ENCODE measurements at regions not wholly inside any gene's neighbourhood (a gene's known extent, or its start where the extent isn't known, plus 50 kb on each side); places are given as distances from the start of the nearest gene placed in this dataset.

DNA sequence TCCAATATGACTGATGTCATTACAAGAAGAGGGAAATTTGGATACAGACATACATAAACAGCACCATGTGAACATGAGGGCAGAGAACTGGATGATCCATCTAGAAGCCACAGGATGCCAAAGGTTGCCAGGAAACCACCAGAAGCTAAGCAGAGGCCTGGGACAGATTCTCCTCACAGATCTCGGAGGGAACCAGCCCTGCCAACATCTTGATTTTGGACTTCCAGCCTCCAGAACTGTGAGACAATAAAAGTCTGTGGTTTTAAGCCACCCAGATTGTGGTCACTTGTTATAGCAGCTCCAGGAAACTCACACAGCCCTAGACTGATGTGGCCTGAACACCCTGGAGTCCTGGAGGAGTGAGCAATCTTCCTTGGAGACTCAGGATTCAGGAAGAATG lies 351.6 kb downstream of the EIPR1 start:
- no peak for TF ChIP-seq EZH2 (IDR thresholded peaks at IDR 0.05; ENCODE audit: borderline replicate concordance)
- TF ChIP-seq, protein P1, sequence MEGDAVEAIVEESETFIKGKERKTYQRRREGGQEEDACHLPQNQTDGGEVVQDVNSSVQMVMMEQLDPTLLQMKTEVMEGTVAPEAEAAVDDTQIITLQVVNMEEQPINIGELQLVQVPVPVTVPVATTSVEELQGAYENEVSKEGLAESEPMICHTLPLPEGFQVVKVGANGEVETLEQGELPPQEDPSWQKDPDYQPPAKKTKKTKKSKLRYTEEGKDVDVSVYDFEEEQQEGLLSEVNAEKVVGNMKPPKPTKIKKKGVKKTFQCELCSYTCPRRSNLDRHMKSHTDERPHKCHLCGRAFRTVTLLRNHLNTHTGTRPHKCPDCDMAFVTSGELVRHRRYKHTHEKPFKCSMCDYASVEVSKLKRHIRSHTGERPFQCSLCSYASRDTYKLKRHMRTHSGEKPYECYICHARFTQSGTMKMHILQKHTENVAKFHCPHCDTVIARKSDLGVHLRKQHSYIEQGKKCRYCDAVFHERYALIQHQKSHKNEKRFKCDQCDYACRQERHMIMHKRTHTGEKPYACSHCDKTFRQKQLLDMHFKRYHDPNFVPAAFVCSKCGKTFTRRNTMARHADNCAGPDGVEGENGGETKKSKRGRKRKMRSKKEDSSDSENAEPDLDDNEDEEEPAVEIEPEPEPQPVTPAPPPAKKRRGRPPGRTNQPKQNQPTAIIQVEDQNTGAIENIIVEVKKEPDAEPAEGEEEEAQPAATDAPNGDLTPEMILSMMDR (IDR thresholded peaks at IDR 0.05; ENCODE audit: poor library complexity), result no peak
